MM.1S (cell line): ENCODE measurements at regions not wholly inside any gene's neighbourhood (a gene's known extent, or its start where the extent isn't known, plus 50 kb on each side); places are given as distances from the start of the nearest gene placed in this dataset.

ENCODE experiments used
- EZH2 ChIP-seq: fragments of 300-600 bp; sonication (generic); optimal IDR thresholded peaks from 2 replicates; pipeline ENCODE3; 2017; ENCODE audit warnings: low read depth, mild to moderate bottlenecking, antibody characterized with exemption, low read length, mixed read lengths
- TF ChIP-seq, protein P1 (sequence below): fragments of 300-600 bp; sonication (generic); IDR thresholded peaks from 2 replicates; pipeline ENCODE4 v1.5.1; 2016; ENCODE audit warnings: antibody characterized with exemption, low read length, mixed read lengths

DNA sequence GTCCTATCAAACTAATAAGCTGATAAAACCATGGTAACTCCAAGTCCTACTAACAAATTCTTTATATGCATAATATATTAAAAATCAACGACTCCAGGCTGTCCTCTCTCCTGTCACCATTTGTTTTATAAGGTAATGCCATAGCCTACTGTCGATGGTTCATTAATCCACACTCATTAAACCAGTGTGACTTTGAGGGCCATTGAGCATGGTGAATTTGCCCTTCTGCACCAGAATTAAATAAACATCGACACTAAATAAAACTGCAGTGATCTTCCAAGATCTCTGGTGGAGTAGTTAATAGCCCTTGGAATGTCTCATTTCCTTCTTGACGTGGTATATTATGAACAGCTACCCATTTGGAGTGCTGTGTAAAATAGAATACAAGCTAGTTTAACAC, 358.5 kb downstream of the CBLN4 start:
- TF ChIP-seq, protein P1, sequence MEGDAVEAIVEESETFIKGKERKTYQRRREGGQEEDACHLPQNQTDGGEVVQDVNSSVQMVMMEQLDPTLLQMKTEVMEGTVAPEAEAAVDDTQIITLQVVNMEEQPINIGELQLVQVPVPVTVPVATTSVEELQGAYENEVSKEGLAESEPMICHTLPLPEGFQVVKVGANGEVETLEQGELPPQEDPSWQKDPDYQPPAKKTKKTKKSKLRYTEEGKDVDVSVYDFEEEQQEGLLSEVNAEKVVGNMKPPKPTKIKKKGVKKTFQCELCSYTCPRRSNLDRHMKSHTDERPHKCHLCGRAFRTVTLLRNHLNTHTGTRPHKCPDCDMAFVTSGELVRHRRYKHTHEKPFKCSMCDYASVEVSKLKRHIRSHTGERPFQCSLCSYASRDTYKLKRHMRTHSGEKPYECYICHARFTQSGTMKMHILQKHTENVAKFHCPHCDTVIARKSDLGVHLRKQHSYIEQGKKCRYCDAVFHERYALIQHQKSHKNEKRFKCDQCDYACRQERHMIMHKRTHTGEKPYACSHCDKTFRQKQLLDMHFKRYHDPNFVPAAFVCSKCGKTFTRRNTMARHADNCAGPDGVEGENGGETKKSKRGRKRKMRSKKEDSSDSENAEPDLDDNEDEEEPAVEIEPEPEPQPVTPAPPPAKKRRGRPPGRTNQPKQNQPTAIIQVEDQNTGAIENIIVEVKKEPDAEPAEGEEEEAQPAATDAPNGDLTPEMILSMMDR = no peak
- no peak for TF ChIP-seq EZH2
